Caco-2 (cell line): ENCODE measurements at regions not wholly inside any gene's neighbourhood (a gene's known extent, or its start where the extent isn't known, plus 50 kb on each side); places are given as distances from the start of the nearest gene placed in this dataset.

Source experiments
- BruUV-seq: library from RNA; stranded (reverse); fragments of 400-500 nt; replicated peaks from 2 replicates; lab custom pipeline; 2021; lab: Mats Ljungman, UMichigan
- CTCF ChIA-PET: fragments of 300-600 bp; sonication (Branson Sonifier 250); formaldehyde crosslinking; loops from one replicate; lab custom pipeline; 2022; ENCODE audit warnings: antibody characterized with exemption; lab: Charles Lee
- POLR2A ChIA-PET: fragments of 300-600 bp; sonication (Branson Sonifier 250); formaldehyde crosslinking; loops from one replicate; lab custom pipeline; 2022; ENCODE audit warnings: antibody characterized with exemption; lab: Charles Lee
- DNase-seq, 2 experiments: peaks; one replicate each; pipeline versions ENCODE4 v3.0.0 to v3.0.0-alpha.2; 2020 to 2022
- H3K27me3 ChIP-seq: replicated peaks from 2 replicates; pipeline ENCODE4 v1.6.0; 2011; ENCODE audit warnings: low read length; ENCODE audit not compliant: control insufficient read depth, insufficient read depth
- H3K36me3 ChIP-seq: 2 replicates; pipeline ENCODE4 v1.5.1; 2011; ENCODE audit warnings: low read length; ENCODE audit not compliant: control insufficient read depth, insufficient read depth
- H3K4me1 ChIP-seq: fragments of 250-450 bp; sonication (Bioruptor Pico); 2 replicates; pipeline ENCODE4 v1.5.1; 2020; ENCODE audit warnings: mild to moderate bottlenecking
- H3K4me3 ChIP-seq: 2 replicates; pipeline ENCODE4 v1.5.1; 2011; ENCODE audit warnings: low read depth, mild to moderate bottlenecking, control low read depth, low read length
- H3K9me3 ChIP-seq: fragments of 250-450 bp; sonication (Bioruptor Pico); 2 replicates; pipeline ENCODE4 v1.5.1; 2020; ENCODE audit warnings: mild to moderate bottlenecking, moderate library complexity
- H3K27ac Mint-ChIP-seq: one replicate; pipeline ENCODE4 v1.8.0; 2022; ENCODE audit warnings: mixed read lengths; ENCODE audit not compliant: unreplicated experiment
- H3K27me3 Mint-ChIP-seq: one replicate; pipeline ENCODE4 v1.8.0; 2022; ENCODE audit warnings: mixed read lengths; ENCODE audit not compliant: insufficient read depth, unreplicated experiment
- H3K36me3 Mint-ChIP-seq: one replicate; pipeline ENCODE4 v1.8.0; 2022; ENCODE audit warnings: mild to moderate bottlenecking, mixed read lengths; ENCODE audit not compliant: insufficient read depth, unreplicated experiment
- H3K4me1 Mint-ChIP-seq: one replicate; pipeline ENCODE4 v1.8.0; 2022; ENCODE audit warnings: low read depth, mixed read lengths; ENCODE audit not compliant: unreplicated experiment
- H3K4me3 Mint-ChIP-seq: one replicate; pipeline ENCODE4 v1.8.0; 2022; ENCODE audit warnings: mild to moderate bottlenecking, moderate library complexity, mixed read lengths; ENCODE audit not compliant: unreplicated experiment
- H3K9me3 Mint-ChIP-seq: one replicate; pipeline ENCODE4 v1.8.0; 2022; ENCODE audit warnings: mixed read lengths; ENCODE audit not compliant: unreplicated experiment
- intact Hi-C: fragments of 100-400 bp; cut with micrococcal nuclease; formaldehyde crosslinking; loops from one replicate; pipeline ENCODE4 v1.10.0; 2022; ENCODE audit not compliant: unreplicated experiment
- TF ChIP-seq, protein P1 (sequence below), 2 experiments: fragments of 200-600 bp in 1 of 2; IDR thresholded peaks; 1 replicate in 1 of 2; 2 replicates in 1 of 2; pipeline versions ENCODE4 v1.5.1 to v1.8.0; 2011 to 2022; ENCODE audit warnings: antibody characterized with exemption in 1 of 2, control low read depth in 1 of 2, inconsistent platforms in 1 of 2, low read depth in 1 of 2, low read length in 1 of 2, mild to moderate bottlenecking in 1 of 2, moderate library complexity in 1 of 2; ENCODE audit not compliant: insufficient read depth in 1 of 2, severe bottlenecking in 1 of 2, unreplicated experiment in 1 of 2

GRCh38 chr9:78470216-78470615 lies 173.3 kb downstream of the PSAT1 start:
- Histone ChIP-seq H3K9me3 (no peaks in the 10 kb centered on the region), H3K27me3 (no peaks in the 10 kb centered on the region), H3K4me3 (no peak overlapping the region), H3K4me1 (no peaks in the 10 kb centered on the region), H3K36me3 (no peaks in the 10 kb centered on the region)
- ChIA-PET POLR2A (no interaction called here), CTCF (no interaction called here)
- BruUV-seq, result no TSS peak
- Mint-ChIP-seq H3K27me3 (no peaks in the 10 kb centered on the region), H3K4me1 (no peaks in the 10 kb centered on the region), H3K4me3 (no peak overlapping the region), H3K9me3 (no peaks in the 10 kb centered on the region), H3K36me3 (no peaks in the 10 kb centered on the region), H3K27ac (no peak overlapping the region)
- intact Hi-C loops, result no loop called here
- TF ChIP-seq, protein P1, sequence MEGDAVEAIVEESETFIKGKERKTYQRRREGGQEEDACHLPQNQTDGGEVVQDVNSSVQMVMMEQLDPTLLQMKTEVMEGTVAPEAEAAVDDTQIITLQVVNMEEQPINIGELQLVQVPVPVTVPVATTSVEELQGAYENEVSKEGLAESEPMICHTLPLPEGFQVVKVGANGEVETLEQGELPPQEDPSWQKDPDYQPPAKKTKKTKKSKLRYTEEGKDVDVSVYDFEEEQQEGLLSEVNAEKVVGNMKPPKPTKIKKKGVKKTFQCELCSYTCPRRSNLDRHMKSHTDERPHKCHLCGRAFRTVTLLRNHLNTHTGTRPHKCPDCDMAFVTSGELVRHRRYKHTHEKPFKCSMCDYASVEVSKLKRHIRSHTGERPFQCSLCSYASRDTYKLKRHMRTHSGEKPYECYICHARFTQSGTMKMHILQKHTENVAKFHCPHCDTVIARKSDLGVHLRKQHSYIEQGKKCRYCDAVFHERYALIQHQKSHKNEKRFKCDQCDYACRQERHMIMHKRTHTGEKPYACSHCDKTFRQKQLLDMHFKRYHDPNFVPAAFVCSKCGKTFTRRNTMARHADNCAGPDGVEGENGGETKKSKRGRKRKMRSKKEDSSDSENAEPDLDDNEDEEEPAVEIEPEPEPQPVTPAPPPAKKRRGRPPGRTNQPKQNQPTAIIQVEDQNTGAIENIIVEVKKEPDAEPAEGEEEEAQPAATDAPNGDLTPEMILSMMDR (IDR thresholded peaks at IDR 0.05; ENCODE audit: insufficient read depth in 1 of 2, low read depth in 1 of 2, low read length in 1 of 2, severe bottlenecking in 1 of 2, unreplicated experiment in 1 of 2), result no peak
- no peak for DNase-seq

DNA sequence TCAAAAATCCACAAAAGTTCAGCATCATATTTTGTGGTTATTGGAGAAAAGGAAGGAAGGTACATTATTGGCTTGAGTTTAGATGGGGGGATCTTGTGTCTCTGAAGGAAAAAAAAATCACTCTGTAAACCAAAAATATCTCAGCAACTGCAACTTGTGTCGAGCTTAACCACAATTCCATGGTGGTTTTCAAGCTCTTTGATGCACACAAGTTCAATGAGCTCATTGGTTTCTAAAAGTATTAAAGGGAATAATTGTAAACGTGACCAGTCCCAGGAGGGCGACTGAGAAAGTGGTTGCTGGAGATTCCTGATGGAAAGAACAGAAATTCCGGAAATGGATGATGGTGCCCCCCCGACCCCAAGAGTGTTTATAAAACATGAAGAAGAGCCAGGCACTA lies 173.8 kb downstream of the PSAT1 start:
- Histone ChIP-seq H3K4me3 (no peak overlapping the region), H3K4me1 (no peaks in the 10 kb centered on the region), H3K9me3 (no peaks in the 10 kb centered on the region), H3K27me3 (no peaks in the 10 kb centered on the region), H3K36me3 (no peaks in the 10 kb centered on the region)
- POLR2A ChIA-PET, result no interaction called here
- no peaks in the 10 kb centered on the region for H3K9me3 Mint-ChIP-seq
- no peaks in the 10 kb centered on the region for H3K4me1 Mint-ChIP-seq
- no peak for DNase-seq
- no TSS peak for BruUV-seq
- TF ChIP-seq, protein P1 (IDR thresholded peaks at IDR 0.05; ENCODE audit: insufficient read depth in 1 of 2, low read depth in 1 of 2, low read length in 1 of 2, severe bottlenecking in 1 of 2, unreplicated experiment in 1 of 2), result no peak
- no peaks in the 10 kb centered on the region for H3K27me3 Mint-ChIP-seq
- CTCF ChIA-PET, result no interaction called here
- H3K4me3 Mint-ChIP-seq, result no peak overlapping the region
- H3K27ac Mint-ChIP-seq, result no peak overlapping the region
- no peaks in the 10 kb centered on the region for H3K36me3 Mint-ChIP-seq
- intact Hi-C loops, result no loop called here

- H3K4me1 ChIP-seq, result no peaks in the 10 kb centered on the region
- Mint-ChIP-seq H3K4me1 (no peaks in the 10 kb centered on the region), H3K27ac (no peak overlapping the region), H3K9me3 (no peaks in the 10 kb centered on the region), H3K27me3 (no peaks in the 10 kb centered on the region), H3K36me3 (no peaks in the 10 kb centered on the region), H3K4me3 (no peak overlapping the region)
- no peaks in the 10 kb centered on the region for H3K27me3 ChIP-seq
- no peaks in the 10 kb centered on the region for H3K9me3 ChIP-seq
- H3K4me3 ChIP-seq, result no peak overlapping the region
- DNase-seq, result no peak
- POLR2A ChIA-PET, result no interaction called here
- H3K36me3 ChIP-seq, result no peaks in the 10 kb centered on the region
- TF ChIP-seq, protein P1 (IDR thresholded peaks at IDR 0.05; ENCODE audit: insufficient read depth in 1 of 2, low read depth in 1 of 2, low read length in 1 of 2, severe bottlenecking in 1 of 2, unreplicated experiment in 1 of 2), result no peak
- CTCF ChIA-PET, result no interaction called here
- intact Hi-C loops, result no loop called here
- no TSS peak for BruUV-seq
These were observed 175.2 kb downstream of the PSAT1 start for GRCh38 chr9:78472111-78472510.
